ENCODE measurements at regions not wholly inside any gene's neighbourhood (a gene's known extent, or its start where the extent isn't known, plus 50 kb on each side); places are given as distances from the start of the nearest gene placed in this dataset.

DNA sequence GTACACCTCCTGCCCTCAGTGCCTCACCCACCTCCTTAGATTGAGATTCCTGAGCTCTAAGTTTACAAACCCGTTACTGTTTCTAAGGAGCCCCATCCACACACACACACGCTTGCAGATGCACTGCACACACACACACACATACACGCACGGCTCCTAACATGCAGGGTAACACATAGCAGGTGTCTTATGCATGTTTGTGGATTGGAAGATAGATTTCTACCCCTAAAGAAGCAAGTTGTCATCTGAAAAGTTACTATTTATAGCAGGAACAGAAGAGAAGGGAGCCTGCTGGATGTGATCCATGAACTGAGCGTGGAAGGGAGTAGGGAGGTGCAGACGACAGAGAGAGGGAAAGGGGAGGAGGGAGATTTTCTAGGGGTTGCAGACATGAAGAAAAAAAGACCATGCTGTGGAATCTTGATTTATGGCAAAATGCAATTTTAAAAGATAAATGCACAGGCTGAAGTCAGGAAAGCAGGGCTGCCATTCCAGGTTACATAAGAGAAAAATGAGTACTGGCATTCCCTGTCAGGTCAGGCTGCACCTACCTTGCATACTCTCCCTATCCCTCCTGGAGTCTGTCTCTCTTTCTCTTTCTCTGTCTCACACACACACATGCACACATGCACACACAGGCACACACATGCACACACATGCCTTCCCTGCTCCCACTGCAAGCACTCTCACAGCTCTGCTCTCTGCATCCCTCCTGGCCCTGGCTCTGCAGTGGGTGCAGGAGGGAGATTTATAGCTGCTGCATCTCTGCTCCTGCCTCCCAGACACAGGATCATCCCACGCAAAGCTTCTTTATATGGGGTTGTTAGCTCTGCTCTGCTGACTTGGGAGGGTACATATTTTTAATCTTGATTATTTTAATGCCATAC lies 192.6 kb upstream of the MYT1L start:
- TF ChIP-seq, protein P1, sequence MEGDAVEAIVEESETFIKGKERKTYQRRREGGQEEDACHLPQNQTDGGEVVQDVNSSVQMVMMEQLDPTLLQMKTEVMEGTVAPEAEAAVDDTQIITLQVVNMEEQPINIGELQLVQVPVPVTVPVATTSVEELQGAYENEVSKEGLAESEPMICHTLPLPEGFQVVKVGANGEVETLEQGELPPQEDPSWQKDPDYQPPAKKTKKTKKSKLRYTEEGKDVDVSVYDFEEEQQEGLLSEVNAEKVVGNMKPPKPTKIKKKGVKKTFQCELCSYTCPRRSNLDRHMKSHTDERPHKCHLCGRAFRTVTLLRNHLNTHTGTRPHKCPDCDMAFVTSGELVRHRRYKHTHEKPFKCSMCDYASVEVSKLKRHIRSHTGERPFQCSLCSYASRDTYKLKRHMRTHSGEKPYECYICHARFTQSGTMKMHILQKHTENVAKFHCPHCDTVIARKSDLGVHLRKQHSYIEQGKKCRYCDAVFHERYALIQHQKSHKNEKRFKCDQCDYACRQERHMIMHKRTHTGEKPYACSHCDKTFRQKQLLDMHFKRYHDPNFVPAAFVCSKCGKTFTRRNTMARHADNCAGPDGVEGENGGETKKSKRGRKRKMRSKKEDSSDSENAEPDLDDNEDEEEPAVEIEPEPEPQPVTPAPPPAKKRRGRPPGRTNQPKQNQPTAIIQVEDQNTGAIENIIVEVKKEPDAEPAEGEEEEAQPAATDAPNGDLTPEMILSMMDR (IDR thresholded peaks at IDR 0.05; ENCODE audit: low read depth, low read length), result no peak
- TF ChIP-seq EZH2phosphoT487 (IDR thresholded peaks at IDR 0.05; ENCODE audit: low read depth), result no peak
